ENCODE measurements at regions not wholly inside any gene's neighbourhood (a gene's known extent, or its start where the extent isn't known, plus 50 kb on each side); places are given as distances from the start of the nearest gene placed in this dataset.

DNA sequence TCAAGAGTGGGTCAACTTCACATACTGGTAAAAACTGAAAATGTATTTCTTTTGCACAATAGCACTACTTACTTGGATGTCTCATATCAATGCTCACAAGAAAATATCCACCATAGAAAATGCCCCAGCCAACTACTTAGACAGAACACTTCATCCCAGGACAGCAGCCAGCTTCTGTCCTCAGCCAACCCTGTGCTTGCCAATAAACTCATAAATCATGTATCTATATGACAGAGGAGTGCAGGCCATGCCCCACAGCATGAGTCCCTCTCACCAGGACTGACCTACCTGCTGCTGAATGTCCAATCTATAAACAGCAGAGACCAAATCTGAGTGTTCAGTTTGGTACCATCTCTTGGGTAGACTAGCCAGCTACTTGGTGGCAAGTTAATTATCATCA, 179.3 kb downstream of the OMA1 start:
- no peaks in the 10 kb centered on the region for H3K36me3 ChIP-seq (ENCODE audit: control insufficient read depth in 2 of 3, insufficient read depth in 3 of 3, low read length in 3 of 3)
- H3K4me3 ChIP-seq (ENCODE audit: low read length in 3 of 3), result no peak overlapping the region
- H3K27me3 ChIP-seq (ENCODE audit: control insufficient read depth, insufficient read depth, low read length), result no peaks in the 10 kb centered on the region
- H3K9ac ChIP-seq (ENCODE audit: low read length in 3 of 3), result no peak overlapping the region
- FAIRE-seq (no peak), DNase-seq (no peak)
- TF ChIP-seq, protein P1, sequence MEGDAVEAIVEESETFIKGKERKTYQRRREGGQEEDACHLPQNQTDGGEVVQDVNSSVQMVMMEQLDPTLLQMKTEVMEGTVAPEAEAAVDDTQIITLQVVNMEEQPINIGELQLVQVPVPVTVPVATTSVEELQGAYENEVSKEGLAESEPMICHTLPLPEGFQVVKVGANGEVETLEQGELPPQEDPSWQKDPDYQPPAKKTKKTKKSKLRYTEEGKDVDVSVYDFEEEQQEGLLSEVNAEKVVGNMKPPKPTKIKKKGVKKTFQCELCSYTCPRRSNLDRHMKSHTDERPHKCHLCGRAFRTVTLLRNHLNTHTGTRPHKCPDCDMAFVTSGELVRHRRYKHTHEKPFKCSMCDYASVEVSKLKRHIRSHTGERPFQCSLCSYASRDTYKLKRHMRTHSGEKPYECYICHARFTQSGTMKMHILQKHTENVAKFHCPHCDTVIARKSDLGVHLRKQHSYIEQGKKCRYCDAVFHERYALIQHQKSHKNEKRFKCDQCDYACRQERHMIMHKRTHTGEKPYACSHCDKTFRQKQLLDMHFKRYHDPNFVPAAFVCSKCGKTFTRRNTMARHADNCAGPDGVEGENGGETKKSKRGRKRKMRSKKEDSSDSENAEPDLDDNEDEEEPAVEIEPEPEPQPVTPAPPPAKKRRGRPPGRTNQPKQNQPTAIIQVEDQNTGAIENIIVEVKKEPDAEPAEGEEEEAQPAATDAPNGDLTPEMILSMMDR (IDR thresholded peaks at IDR 0.05; ENCODE audit: borderline replicate concordance, extremely low read depth, insufficient read depth), result no peak
- peaks cover 0 to 3% (median 0%) of the 10 kb centered on the region in 3 donors for H3K9me3 ChIP-seq (ENCODE audit: control insufficient read depth in 2 of 3, insufficient read depth in 1 of 3, low read length in 3 of 3)
- intact Hi-C loops (cut with DNase I), result no loop called here
- H3K27ac ChIP-seq (ENCODE audit: low read depth in 2 of 2, low read length in 2 of 2), result no peak overlapping the region
- H3K4me1 ChIP-seq (ENCODE audit: control insufficient read depth in 2 of 3, insufficient read depth in 2 of 3, low read depth in 1 of 3, low read length in 3 of 3), result peaks cover 0 to 3% (median 0%) of the 10 kb centered on the region in 3 donors

DNA sequence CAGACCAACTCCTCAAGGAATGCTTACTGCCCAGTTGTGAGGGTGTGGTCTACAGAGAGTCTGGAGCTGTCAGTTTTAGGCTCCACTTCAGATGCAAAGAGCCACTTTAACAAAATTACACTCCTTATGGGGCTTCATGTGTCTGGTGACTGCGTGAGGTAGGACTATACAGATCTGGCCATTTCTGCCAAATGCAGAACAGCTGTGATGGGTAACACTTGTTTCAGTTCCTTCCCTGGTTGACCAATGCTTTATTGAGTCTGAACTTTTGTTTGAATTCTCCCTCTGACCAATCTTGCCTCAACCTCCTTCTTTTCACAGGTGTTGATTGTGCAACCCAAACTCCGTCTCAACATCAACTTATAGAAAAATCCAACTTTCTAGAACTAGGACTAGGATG, 181.2 kb downstream of the OMA1 start:
- H3K4me1 ChIP-seq (ENCODE audit: control insufficient read depth in 2 of 3, insufficient read depth in 2 of 3, low read depth in 1 of 3, low read length in 3 of 3), result peaks cover 0 to 3% (median 0%) of the 10 kb centered on the region in 3 donors
- no peaks in the 10 kb centered on the region for H3K27me3 ChIP-seq (ENCODE audit: control insufficient read depth, insufficient read depth, low read length)
- no peaks in the 10 kb centered on the region for H3K9me3 ChIP-seq (ENCODE audit: control insufficient read depth in 2 of 3, insufficient read depth in 1 of 3, low read length in 3 of 3)
- DNase-seq (no peak), FAIRE-seq (no peak)
- no peak overlapping the region for H3K4me3 ChIP-seq (ENCODE audit: low read length in 3 of 3)
- no peaks in the 10 kb centered on the region for H3K36me3 ChIP-seq (ENCODE audit: control insufficient read depth in 2 of 3, insufficient read depth in 3 of 3, low read length in 3 of 3)
- intact Hi-C loops (cut with DNase I), result no loop called here
- no peak overlapping the region for H3K27ac ChIP-seq (ENCODE audit: low read depth in 2 of 2, low read length in 2 of 2)
- TF ChIP-seq, protein P1 (IDR thresholded peaks at IDR 0.05; ENCODE audit: borderline replicate concordance, extremely low read depth, insufficient read depth), result no peak
- no peak overlapping the region for H3K9ac ChIP-seq (ENCODE audit: low read length in 3 of 3)

DNA sequence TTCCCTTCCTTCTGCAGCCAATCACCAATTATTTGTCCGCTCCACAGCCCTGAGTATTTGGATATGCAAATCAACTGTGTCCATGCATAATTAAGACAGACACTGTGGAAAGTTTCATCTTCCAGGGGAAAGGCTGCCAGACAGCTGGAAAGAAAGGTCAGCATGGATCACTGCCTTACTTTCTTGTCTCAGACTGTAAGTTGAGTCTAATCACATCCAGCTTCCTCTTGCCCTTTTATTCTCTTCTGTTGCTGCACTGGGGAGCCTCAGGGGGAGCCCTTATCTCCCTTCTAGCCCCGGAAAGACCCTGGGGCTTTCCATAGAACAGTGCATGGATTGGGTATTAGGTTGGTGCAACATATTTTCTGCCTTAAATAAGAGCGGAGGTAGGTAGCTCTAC, 182.9 kb downstream of the OMA1 start:
- Histone ChIP-seq H3K36me3 (ENCODE audit: control insufficient read depth in 2 of 3, insufficient read depth in 3 of 3, low read length in 3 of 3) (no peaks in the 10 kb centered on the region), H3K27me3 (ENCODE audit: control insufficient read depth, insufficient read depth, low read length) (no peaks in the 10 kb centered on the region), H3K27ac (ENCODE audit: low read depth in 2 of 2, low read length in 2 of 2) (no peak overlapping the region), H3K4me1 (ENCODE audit: control insufficient read depth in 2 of 3, insufficient read depth in 2 of 3, low read depth in 1 of 3, low read length in 3 of 3) (peaks cover 0 to 3% (median 0%) of the 10 kb centered on the region in 3 donors), H3K4me3 (ENCODE audit: low read length in 3 of 3) (no peak overlapping the region), H3K9ac (ENCODE audit: low read length in 3 of 3) (no peak overlapping the region), H3K9me3 (ENCODE audit: control insufficient read depth in 2 of 3, insufficient read depth in 1 of 3, low read length in 3 of 3) (no peaks in the 10 kb centered on the region)
- FAIRE-seq (no peak), DNase-seq (peak in 3 of 5 donors; percentile 14 to 28 (median 28))
- intact Hi-C loops (cut with DNase I), result no loop called here
- TF ChIP-seq, protein P1 (IDR thresholded peaks at IDR 0.05; ENCODE audit: borderline replicate concordance, extremely low read depth, insufficient read depth), result no peak

DNA sequence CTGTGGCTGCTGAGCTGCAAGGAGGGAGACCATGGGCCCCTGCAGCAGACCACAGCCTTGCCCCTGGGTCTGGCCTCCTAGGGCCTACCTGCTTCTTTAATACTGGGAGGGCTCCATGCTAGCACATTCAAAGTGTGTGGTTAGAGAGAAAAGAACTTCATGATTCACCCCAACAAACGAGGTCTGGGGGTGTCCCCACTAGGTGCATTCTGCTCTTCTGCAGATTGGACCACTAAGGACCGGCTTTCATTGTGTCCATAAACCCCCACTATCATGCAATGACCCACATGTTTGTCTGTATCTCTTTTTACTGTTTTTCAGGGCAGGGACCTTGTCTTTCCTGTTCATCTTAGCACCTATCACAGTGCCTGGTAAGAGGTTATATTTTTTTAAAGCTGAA, 185.4 kb downstream of the OMA1 start:
- H3K36me3 ChIP-seq (ENCODE audit: control insufficient read depth in 2 of 3, insufficient read depth in 3 of 3, low read length in 3 of 3), result no peaks in the 10 kb centered on the region
- FAIRE-seq (no peak), DNase-seq (no peak)
- intact Hi-C loops (cut with DNase I), result no loop called here
- no peak overlapping the region for H3K27ac ChIP-seq (ENCODE audit: low read depth in 2 of 2, low read length in 2 of 2)
- H3K4me3 ChIP-seq (ENCODE audit: low read length in 3 of 3), result no peak overlapping the region
- H3K4me1 ChIP-seq (ENCODE audit: control insufficient read depth in 2 of 3, insufficient read depth in 2 of 3, low read depth in 1 of 3, low read length in 3 of 3), result peaks cover 0 to 3% (median 0%) of the 10 kb centered on the region in 3 donors
- H3K27me3 ChIP-seq (ENCODE audit: control insufficient read depth, insufficient read depth, low read length), result no peaks in the 10 kb centered on the region
- no peaks in the 10 kb centered on the region for H3K9me3 ChIP-seq (ENCODE audit: control insufficient read depth in 2 of 3, insufficient read depth in 1 of 3, low read length in 3 of 3)
- TF ChIP-seq, protein P1 (IDR thresholded peaks at IDR 0.05; ENCODE audit: borderline replicate concordance, extremely low read depth, insufficient read depth), result no peak
- no peak overlapping the region for H3K9ac ChIP-seq (ENCODE audit: low read length in 3 of 3)
